Thyroid gland (tissue), 4 donors: ENCODE measurements at regions not wholly inside any gene's neighbourhood (a gene's known extent, or its start where the extent isn't known, plus 50 kb on each side); places are given as distances from the start of the nearest gene placed in this dataset.

Experiments
- DNase-seq, 2 donors: peaks; one replicate each; pipeline ENCODE4 v3.0.0-alpha.2; 2019
- H3K27ac ChIP-seq, 3 donors: fragments of 200-600 bp; sonication (generic); 1 replicate in 2 of 3; 2 replicates in 1 of 3; pipeline ENCODE4 v1.5.1; 2016 to 2019; ENCODE audit warnings: mild to moderate bottlenecking in 1 of 3, moderate library complexity in 1 of 3
- H3K27me3 ChIP-seq: fragments of 200-600 bp; sonication (generic); one replicate; pipeline ENCODE4 v1.5.1; 2019
- H3K36me3 ChIP-seq, 2 donors: fragments of 200-600 bp; sonication (generic); one replicate each; pipeline ENCODE4 v1.5.1; 2016 to 2019
- H3K4me1 ChIP-seq, 2 donors: fragments of 200-600 bp; sonication (generic); one replicate each; pipeline ENCODE4 v1.5.1; 2017 to 2019
- H3K4me3 ChIP-seq, 3 donors: fragments of 200-600 bp; sonication (generic); replicated peaks in 1 of 3; 1 replicate in 2 of 3; 2 replicates in 1 of 3; pipeline ENCODE4 v1.5.1; 2016; ENCODE audit warnings: mild to moderate bottlenecking in 1 of 3
- H3K9me3 ChIP-seq: fragments of 200-600 bp; sonication (generic); one replicate; pipeline ENCODE4 v1.5.1; 2017
- POLR2A ChIP-seq, 2 donors: fragments of 450-650 bp; IDR thresholded peaks; one replicate each; pipeline ENCODE4 v1.6.1; 2017; ENCODE audit warnings: antibody characterized with exemption in 2 of 2, mild to moderate bottlenecking in 2 of 2, moderate library complexity in 1 of 2
- WGBS, 2 donors: methylation state at CpG; one replicate each; pipeline ENCODE4 v1.1.5; 2017; 5-methylcytosine and 5-hydroxymethylcytosine counted together
- intact Hi-C: fragments of 100-400 bp; cut with DNase I; formaldehyde crosslinking; loops from one replicate; pipeline ENCODE4 v1.15.1; 2023
- TF ChIP-seq, protein P1 (sequence below), 6 experiments: fragments of 200-600 bp in 3 of 6; fragments of 450-650 bp in 3 of 6; sonication (generic) in 3 of 6; IDR thresholded peaks; one replicate each; pipeline ENCODE4 v1.5.1; 2016 to 2019; ENCODE audit warnings: antibody characterized with exemption in 6 of 6, mild to moderate bottlenecking in 2 of 6, inconsistent platforms in 1 of 6, moderate library complexity in 1 of 6

DNA sequence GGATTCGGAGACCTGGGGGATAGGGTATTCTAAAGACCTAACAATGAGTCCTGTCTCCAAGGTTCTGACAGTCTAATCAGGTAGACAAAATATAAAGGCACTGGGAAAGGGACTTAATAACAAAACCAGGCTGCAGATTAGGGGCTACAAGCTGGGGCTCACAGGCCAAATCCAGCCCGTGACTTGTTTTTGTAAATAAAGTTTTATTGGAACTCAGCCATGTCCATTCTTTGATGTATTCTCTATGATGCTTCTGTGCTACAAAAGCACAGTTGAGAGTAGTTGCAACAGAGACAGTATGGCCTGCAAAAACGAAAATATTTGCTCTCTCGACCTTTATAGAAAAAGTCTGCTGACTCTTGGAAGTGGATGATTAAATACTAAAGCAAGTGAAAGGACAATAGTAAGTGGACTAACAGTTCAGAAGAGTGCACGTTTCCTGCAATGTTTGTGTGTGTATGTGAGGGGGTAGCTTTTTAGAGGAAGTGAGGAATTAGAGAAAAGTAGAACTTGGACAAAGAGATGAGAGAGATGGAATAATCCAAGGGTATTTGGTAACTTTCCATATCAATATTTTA lies 115.4 kb upstream of the ZFHX3 start:
- H3K4me1 ChIP-seq, result no peaks in the 10 kb centered on the region
- H3K27ac ChIP-seq, result no peak overlapping the region
- TF ChIP-seq, protein P1, sequence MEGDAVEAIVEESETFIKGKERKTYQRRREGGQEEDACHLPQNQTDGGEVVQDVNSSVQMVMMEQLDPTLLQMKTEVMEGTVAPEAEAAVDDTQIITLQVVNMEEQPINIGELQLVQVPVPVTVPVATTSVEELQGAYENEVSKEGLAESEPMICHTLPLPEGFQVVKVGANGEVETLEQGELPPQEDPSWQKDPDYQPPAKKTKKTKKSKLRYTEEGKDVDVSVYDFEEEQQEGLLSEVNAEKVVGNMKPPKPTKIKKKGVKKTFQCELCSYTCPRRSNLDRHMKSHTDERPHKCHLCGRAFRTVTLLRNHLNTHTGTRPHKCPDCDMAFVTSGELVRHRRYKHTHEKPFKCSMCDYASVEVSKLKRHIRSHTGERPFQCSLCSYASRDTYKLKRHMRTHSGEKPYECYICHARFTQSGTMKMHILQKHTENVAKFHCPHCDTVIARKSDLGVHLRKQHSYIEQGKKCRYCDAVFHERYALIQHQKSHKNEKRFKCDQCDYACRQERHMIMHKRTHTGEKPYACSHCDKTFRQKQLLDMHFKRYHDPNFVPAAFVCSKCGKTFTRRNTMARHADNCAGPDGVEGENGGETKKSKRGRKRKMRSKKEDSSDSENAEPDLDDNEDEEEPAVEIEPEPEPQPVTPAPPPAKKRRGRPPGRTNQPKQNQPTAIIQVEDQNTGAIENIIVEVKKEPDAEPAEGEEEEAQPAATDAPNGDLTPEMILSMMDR (IDR thresholded peaks at IDR 0.05), result no peak
- no peak for TF ChIP-seq POLR2A (IDR thresholded peaks at IDR 0.05)
- no peaks in the 10 kb centered on the region for H3K36me3 ChIP-seq
- no peaks in the 10 kb centered on the region for H3K27me3 ChIP-seq
- DNase-seq, result no peak
- no peak overlapping the region for H3K4me3 ChIP-seq
- H3K9me3 ChIP-seq, result no peaks in the 10 kb centered on the region
- 69 to 75% methylated on average over 5 of the region's 5 CpGs for WGBS, 2 donors
- intact Hi-C loops, result loop anchor here (10.0 kb wide), 1 partner anchor 329 kb away; no protein-coding TSS in a partner anchor

DNA sequence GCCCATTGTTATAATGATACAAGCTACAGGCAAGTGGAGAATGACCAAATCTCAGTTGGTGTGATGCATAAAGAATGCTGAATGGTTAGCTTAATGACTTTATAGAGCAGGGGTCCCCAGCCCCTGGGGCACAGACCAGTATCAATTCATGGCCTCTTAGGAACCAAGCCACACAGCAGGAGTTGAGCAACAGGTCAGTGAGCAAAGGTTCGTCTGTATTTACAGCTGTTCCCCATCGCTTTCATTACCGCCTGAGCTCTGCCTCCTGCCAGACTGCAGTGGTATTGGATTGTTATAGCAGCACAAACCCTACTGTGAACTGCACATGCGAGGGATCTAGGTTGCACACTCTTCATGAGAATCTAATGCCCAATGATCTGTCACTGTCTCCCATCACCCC lies 114.0 kb upstream of the ZFHX3 start:
- Histone ChIP-seq H3K27ac (no peak overlapping the region), H3K36me3 (no peaks in the 10 kb centered on the region), H3K4me1 (no peaks in the 10 kb centered on the region), H3K27me3 (no peaks in the 10 kb centered on the region), H3K9me3 (no peaks in the 10 kb centered on the region), H3K4me3 (no peak overlapping the region)
- intact Hi-C loops, result loop anchor here (10.0 kb wide), 1 partner anchor 327 kb away; no protein-coding TSS in a partner anchor
- no peak for DNase-seq
- 87 to 98% methylated on average over 4 of the region's 4 CpGs for WGBS, 2 donors
- TF ChIP-seq, protein P1 (IDR thresholded peaks at IDR 0.05), result no peak
- TF ChIP-seq POLR2A (IDR thresholded peaks at IDR 0.05), result no peak

DNA sequence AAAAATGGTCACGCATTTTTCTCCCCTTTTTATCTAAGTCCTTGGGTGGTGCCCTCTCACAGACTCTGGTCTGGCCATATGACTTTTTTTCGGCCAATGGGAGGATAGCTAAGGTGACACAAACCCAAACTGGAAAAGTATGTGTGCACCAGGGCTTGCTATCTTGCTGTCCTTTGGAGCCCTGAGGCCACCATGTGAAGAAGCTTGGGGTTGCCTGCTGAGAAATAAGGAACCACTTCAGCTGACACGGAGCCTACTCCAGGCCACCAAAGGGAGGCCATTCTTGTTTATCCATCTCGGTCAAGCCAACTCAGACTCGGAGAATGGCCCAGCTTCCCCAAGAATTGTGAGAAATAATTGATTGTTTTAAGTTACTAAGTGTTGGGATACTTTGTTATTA lies 111.4 kb upstream of the ZFHX3 start:
- H3K27ac ChIP-seq, result no peak overlapping the region
- TF ChIP-seq, protein P1 (IDR thresholded peaks at IDR 0.05), result no peak
- TF ChIP-seq POLR2A (IDR thresholded peaks at IDR 0.05), result no peak
- no peak overlapping the region for H3K4me3 ChIP-seq
- WGBS, 2 donors, result 85 to 96% methylated on average over 5 of the region's 5 CpGs
- H3K9me3 ChIP-seq, result no peaks in the 10 kb centered on the region
- intact Hi-C loops, result no loop called here
- DNase-seq, result no peak
- H3K4me1 ChIP-seq, result no peaks in the 10 kb centered on the region
- no peaks in the 10 kb centered on the region for H3K27me3 ChIP-seq
- no peaks in the 10 kb centered on the region for H3K36me3 ChIP-seq

DNA sequence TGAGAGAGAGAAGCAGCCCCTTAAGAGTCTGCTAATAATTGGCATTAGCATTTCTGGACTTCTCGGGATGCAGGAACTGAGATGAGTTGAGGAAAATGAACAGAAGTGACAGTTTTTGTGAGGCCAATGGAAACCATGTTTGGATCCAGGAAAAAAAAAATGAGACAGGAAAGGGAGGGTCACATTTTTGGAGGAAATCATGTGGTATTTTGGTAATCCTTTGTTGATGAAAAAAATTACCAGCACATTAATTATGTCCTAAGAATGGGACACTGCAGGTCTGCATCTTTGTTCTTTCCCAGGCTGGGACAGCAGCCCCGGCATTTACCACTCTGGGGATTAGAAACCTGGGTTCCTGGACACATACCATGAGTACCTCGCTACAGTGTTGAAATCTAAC lies 109.9 kb upstream of the ZFHX3 start:
- H3K4me3 ChIP-seq, result no peak overlapping the region
- peak overlapping the region in 2 of 3 donors; percentile 10 to 30 for H3K27ac ChIP-seq
- intact Hi-C loops, result no loop called here

More for the DNA sequence above, 109.9 kb upstream of the ZFHX3 start:
- Histone ChIP-seq H3K36me3 (no peaks in the 10 kb centered on the region), H3K9me3 (no peaks in the 10 kb centered on the region), H3K4me1 (no peaks in the 10 kb centered on the region), H3K27me3 (no peaks in the 10 kb centered on the region)
- DNase-seq, result no peak
- 59 to 74% methylated on average over 3 of the region's 3 CpGs for WGBS, 2 donors
- TF ChIP-seq, protein P1 (IDR thresholded peaks at IDR 0.05), result no peak
- TF ChIP-seq POLR2A (IDR thresholded peaks at IDR 0.05), result no peak
